ENCODE measurements at regions not wholly inside any gene's neighbourhood (a gene's known extent, or its start where the extent isn't known, plus 50 kb on each side); places are given as distances from the start of the nearest gene placed in this dataset.
"Not testable (repeated sequence)": the region's sequence is repeated elsewhere in the genome, so short reads cannot be mapped to it uniquely, and the experiment has no call there.

DNA sequence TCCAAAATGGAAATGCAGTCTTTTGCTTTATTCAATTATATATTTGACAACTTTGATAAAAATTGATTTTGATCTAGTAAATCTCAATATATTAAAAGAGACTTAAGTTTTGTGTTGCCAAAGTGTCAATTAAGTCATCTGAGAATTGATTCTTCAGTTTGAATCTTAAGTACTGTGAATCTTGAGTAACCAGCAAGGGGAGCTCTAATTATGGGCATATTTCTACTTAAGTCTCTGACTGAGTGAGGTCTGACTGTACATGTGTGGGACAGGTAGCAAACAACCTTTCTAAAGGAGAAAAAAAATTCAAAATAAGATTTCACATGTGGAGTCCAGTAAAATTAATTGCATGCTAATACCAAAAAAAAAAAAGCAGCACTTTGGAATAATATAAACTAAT is 503.7 kb upstream of the SLC8A1 start:
- no peak for FAIRE-seq

DNA sequence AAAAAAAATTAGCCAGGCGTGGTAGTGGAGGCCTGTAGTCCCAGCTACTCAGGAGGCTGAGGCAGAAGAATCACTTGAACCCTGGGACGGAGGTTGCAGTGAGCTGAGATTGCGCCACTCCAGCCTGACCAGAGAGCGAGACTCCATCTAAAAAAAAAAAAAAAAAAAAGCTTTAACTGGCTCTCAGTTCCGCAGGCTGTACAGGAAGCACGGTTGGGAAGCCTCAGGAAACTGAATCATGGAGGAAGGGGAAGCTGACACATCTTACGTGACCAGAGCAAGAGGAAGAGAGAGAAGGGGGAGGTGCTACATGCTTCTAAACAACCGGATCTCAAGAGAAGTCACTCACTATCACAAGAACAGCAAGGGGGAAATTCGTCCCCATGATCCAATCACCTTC is 505.6 kb upstream of the SLC8A1 start:
- no peak for FAIRE-seq

DNA sequence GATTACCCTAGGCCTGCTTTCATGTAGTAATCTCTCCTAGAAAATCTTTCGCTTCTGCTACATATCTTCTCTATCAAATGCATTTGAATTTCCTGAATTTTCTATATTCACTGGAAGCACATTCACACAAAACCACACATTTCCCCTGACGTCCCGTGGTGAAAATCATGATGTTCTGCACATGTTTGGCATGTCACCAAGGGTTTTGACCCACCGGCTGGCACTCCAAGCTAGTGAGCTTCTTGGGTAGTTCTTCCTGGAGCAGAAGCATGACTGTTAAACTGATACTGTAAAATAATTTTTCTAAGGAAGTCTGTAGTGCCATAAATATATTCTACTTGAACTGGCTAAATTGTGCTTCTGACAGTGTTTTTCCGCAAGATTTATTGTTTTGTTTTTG is 510.1 kb upstream of the SLC8A1 start:
- no peak for FAIRE-seq

DNA sequence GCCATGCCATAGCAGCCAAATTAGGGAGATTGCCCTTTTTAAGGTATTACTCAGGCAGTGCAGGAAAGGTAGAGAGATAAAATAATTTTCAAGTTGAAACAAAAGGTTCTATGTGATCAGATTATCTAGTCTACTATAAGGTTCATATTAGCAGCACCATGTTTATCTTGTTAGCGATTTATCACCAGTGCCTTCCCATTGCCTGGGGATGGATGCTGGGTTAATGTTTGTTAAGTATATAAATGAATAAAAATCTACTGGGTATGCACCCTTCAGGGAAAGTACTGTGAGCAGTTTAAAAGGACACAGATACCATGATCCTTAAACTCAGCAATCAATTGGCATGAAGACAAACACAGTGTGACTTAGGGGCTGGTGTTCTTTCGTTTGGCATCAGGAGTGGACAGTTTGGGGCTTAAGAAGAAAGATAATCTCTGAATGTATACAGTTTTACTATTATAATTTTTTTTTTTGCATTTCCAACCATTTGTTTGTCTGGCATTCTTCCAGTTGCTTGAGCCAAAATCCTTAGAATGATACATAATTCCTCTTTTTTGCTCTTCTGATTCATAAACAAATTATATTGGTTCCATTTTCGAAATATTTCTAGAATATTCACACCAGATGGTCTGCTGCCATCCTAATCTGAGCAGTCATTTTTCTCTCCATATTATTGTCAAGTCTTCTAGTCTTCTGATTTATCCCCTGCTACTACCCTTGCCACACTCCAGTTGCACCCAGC is 512.8 kb upstream of the SLC8A1 start:
- no peak for FAIRE-seq

DNA sequence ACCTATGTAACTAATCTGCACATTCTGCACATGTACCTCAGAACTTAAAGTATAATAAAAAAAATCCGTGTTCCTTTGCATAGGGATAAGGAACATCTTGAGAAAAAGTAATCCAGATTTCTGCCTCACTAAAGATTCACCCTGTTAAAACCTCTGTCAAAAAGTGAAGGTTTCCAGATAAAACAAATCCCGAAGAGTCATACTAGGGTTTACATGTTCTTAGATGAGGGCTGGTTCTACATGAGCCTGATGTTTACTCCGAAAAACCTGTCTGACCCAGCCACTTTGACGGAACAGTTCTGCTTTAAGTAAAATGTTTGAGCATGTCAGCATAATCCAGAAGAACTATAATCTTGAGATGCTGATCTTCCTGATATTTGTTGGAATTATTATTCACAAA is 515.6 kb upstream of the SLC8A1 start:
- FAIRE-seq: no peak

DNA sequence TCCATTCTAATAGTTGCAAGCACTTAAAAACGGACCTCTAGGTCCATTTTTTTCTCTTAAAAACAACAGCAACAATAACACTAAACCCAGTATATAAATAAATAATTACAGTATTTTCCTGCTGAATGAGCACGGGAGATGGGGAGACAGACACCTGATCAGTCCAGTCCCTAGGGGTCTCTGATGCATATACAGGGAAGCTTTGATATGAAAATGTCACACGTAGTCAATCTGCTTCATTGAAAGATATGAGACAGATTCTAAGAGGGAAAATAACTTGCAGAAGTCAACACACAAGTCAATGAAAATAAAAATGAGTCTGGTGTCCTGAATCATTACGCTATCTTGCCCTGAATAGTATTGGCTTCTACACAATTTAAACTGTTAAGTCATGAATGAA is 523.3 kb upstream of the SLC8A1 start:
- no peak for FAIRE-seq

DNA sequence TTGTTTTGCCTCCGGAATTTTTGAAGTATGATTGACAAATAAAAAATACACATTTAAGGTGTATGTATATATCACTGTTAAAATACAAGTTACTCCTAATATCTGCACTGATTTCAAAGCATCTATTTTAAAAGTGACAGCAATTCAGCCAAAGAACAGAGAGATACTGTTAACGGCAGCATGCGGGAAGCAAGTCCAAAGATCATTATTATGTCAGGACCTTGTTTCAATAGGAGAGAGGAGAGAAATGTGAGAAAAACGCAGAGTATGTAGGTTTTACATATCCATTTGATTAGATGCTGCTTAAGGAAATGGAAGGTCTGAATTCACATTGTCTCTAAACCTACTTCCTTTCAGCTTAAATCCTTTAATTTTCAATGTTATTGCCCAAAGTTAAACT is 545.5 kb upstream of the SLC8A1 start:
- FAIRE-seq: no peak

DNA sequence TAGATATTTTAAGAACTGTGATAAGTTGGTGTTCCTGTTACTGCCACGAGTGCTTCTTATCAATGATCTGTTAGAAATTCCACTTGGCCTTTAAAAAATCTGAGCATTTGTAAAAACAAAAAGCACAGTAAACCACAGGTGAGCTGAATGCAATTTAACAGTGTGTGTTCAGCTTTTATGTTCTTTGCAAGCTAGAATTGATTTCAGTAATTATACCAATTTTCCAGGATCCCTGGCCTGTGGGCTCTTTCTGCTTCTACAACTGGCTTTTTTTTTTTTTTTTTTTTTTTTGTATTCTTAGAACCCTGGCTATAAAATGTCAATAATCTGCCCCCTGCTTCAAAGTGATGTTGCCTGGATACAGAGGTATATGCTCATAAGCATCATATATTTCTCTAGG is 548.5 kb upstream of the SLC8A1 start:
- no peak for FAIRE-seq

DNA sequence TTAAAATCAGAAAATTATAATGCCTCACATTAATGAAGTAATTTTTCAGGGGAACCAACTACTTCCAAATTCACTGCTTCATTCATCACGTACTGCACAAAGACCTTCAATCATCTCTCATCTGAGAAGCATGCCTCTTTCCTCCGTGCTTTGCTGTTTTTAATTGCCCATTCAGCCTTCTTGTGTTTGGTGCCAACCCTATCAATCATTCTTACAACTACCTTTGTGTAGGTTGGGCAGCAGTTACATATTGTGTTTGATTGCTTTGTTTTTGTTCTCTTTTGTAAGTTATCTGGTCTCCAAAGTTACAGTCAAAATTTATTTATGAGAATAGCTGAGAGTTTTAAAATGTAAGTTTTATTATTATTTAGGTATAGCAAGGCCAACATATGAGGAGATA is 549.0 kb upstream of the SLC8A1 start:
- no peak for FAIRE-seq

DNA sequence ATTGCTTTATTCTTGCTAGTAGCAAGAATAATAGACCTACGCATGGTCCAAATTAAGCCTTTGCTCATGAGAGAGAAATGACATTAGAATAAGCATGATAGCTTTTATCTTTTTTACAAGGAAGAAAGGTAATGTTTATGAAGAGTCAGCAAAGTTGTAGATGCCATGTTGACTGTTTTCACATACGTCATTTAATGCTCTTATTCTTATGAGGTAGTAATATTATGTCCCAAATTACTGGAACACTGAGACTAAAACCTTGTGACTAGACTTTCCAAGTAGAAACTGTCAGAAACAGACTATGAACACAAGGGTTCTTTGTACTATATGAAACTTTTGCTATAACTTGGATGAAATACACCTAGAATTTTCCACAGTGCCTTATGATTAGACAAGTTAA is 552.8 kb upstream of the SLC8A1 start:
- no peak for FAIRE-seq

DNA sequence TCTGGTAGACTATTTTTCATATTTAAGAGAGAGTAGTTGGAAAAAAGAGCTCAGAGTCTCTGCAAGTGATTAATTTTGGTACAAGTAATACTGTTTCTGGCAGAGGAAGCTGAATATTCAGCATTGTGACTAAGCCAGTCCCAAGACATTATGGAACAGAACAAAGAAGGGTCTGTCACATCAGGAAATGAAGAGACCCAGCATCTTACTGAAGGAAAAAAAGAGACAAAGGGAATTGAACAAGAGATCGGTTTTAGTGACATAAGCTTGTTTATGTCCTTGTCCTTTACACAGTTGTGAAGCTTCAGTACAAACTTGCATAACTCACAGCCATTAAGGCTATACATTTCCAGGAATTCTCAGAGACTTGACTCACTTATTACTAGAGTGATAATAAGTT is 568.5 kb upstream of the SLC8A1 start:
- no peak for FAIRE-seq

DNA sequence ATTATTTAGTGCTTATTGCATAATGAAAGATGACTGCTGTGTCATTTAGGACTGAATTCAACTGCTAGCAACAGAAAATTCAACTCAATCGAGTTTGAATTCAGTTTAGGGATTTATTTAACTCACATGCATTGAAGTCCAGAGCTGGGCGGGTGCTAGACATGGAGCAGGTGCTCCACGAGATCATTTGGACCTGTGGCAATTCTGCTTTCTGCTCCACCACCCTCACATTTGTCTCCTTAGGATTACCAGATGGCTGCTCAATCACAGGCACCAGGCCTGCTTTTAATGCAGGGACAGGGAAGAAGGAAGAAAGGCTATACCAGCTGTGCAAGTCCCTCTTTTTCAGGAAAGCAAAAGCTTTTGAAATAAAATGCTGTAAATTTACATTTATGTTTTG is 572.9 kb upstream of the SLC8A1 start:
- FAIRE-seq: no peak

DNA sequence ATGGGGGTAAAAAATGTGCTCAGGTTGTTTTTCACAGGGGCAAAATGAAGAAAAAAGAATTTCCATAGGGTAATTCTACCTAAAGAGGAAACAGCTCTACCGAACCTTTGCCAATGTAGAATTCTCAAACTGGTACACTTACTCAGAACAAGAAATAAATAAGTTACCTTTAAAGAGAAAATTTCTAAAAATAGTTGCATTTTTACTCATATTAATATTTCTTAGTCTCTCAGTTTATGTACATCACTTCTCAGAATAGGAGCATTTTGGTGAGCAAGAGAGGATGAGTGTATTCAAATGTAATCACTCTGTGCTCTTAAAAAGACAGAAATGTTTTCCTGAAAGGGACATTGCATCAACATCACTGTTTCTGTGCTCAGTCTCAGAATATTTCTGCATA is 574.7 kb upstream of the SLC8A1 start:
- FAIRE-seq: no peak

DNA sequence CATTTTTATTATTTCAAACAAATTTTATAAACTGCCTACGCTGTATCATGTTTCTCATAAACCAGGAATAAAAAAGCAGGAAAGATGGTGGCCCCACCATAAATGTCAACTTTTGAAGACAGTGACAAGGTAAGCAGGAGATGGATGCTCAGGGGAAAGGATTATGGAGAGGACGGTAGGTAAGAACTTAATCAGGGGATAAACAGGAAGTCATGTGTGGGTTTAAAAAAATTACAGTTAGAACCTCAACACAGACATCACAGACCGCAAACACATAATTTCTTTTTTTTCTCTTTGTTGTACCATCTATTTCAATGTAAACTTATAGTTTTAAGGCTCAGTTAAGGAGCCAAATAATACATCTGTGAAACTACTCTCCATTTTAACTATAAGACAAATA is 575.2 kb upstream of the SLC8A1 start:
- FAIRE-seq: no peak

DNA sequence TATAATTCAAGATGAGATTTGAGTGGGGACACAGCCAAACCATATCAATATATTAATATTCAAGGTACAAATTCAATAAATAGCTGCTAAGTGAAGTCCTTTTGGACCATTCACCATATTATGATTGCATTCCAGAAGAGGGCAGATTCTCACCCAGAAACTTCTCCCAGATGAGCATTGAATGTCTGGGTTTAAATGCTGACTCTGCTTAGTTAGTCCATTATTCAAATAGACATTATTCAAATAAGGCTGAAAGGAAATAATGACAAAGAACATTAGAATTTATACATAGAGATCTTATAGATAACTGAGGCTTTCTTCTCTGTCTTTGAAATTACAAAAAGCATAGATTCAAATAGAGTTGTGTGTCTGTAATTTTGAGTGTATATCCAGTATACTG is 579.4 kb upstream of the SLC8A1 start:
- no peak for FAIRE-seq

DNA sequence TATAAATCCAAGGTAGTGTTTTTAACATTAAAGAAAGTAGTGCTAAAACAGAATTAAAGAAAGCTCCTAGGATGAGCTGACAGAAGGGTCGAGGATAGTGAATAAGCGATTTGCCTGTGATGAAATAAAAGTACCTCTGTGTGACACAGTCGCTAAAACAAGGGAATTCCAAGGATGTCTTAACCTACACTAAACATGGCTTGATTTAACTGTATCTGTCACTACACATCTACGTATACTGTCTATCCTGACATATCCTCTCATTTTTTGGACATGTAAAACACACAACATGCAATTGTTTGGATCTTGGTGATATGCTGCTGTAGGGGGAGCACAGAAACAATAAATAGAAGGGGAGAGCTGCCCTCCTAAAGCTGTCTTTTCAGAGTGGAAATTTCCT is 580.8 kb upstream of the SLC8A1 start:
- no peak for FAIRE-seq

DNA sequence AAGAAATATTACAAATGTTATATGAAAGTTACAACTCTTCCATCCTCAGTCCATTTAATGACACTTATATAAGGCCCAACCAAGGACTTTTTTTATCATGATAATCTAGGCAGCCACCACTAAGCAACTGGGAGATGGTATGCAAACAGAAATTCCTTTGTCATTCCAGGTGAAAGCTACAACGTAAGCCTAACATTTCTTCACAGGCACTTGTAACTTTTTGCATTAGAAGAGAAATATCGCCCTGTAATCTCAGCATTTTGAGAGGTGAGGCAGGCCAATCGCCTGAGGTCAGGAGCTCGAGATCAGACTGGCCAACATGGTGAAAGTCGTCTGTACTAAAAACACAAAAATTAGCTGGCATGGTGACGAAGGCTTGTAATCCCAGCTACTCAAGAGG is 581.2 kb upstream of the SLC8A1 start:
- FAIRE-seq: no peak

DNA sequence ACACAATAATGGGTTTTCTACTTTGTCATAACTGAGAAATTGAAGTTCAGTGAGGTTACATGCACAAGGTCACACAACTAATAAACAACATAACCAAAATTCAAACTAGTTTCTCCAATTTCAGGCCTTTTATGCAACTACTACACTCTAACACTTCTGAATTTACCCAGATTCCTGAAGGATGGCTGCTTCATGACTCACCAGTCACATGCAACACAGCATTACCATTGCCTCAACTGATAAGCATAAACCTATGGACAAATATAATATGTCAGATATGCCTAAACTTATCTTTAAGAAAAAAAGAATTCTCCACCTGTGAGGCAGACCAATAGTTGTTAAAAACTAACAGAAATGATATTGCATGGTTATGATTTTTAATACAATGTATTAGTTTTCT is 586.5 kb upstream of the SLC8A1 start:
- no peak for FAIRE-seq

DNA sequence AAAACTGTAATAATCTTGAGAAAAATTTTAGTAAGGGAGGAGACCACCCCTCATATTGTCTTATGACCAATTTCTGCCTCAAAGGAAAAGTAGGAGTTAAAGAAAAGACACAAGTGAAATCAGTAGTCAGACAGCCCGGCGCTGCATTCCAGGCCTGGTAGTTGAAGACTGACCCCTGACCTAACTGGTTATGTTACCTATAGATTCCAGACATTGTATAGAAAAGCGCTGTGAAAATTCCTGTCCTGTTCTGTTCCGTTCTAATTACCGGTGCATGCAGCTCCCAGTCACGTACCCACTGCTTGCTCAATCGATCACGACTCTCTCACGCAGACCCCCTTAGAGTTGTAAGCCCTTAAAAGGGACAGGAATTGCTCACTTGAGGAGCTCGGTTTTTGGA is 587.9 kb upstream of the SLC8A1 start:
- FAIRE-seq: not testable (repeated sequence)

DNA sequence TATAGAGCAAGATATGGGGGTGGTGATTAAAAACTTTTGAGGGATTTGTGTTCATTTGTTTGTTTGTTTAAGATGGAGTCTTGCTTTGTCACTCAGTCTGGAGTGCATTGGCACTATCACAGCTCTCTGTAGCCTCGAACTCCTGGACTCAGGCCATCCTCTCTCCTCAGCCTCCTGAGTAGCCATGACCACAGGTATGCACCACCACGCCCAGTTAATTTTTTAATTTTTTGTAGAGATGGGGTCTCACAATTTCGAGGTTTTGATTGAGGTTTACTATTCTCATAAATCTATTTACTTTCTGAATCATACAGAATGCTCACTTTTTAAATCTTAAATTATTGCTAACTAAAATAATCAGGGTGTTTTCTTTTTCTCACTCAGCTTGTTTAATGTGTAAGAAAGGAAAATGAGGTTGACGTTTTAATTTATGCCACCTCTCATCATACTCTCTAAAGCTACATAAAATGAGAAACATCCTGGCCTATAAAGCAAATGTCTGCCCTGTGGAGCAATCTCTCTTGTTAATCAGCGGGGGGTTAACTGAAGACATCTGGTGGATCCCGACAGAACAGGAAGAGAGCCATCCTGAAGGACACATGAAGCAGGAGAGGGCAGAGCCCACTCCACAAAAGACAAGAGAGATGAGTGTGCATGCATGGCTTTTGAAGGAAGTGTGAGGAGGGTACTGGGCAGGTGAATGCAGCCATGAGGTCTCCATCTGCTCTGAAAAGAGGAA is 589.1 kb upstream of the SLC8A1 start:
- no peak for FAIRE-seq

DNA sequence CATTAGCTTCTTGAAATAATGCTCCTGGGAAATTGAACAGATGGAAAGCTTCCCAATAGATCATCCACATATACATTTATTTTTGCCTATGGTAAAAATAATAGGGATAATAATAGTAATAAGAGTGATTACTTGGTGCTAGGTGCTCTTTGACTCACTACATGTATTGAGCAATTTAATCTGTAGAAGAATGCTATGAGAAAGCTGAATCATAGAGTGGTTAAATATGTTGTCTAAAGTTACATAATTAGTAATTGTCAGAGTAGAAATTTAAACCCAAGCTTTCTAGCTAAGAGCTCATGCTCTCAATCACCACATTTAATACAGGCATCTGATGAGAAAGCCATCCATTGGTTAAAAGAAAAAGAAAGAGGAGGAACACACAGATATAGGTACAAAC is 590.5 kb upstream of the SLC8A1 start:
- no peak for FAIRE-seq

DNA sequence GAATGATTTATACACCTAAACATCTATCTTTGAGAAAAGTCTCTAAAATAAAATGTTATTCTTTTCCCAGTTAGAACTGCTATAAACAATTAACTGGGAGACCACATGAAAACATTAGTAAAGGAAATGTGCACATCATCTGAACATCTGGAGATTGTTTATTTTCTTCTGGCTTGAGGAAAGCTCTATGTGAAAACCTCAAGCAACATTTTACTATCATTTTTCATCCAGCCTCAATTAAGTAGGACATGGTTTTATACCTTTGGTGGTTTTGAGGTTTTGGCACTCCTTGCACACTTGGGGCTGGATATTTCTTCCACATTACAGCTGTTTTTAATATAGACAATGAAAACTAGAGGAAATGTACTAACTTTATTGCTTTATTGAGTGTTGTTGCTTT is 609.5 kb upstream of the SLC8A1 start:
- FAIRE-seq: no peak

DNA sequence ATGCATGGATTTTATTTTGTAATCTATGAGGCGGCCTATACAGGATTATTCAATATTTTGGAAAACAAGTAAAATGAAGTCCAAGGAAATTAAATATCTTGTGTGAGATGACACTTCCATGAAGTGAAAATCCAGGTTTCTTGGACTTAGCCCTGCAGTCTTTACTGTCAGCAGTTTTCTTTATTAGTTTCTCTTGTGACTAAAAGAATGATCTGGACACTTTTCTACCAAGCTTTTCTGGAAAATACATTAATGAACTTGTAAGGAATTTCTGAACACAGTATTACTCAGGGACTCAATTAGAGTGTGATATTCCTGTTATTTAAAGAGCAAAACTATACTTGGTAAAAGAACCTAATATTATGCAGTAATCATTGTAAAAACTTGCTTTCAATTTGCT is 610.4 kb upstream of the SLC8A1 start:
- FAIRE-seq: no peak

DNA sequence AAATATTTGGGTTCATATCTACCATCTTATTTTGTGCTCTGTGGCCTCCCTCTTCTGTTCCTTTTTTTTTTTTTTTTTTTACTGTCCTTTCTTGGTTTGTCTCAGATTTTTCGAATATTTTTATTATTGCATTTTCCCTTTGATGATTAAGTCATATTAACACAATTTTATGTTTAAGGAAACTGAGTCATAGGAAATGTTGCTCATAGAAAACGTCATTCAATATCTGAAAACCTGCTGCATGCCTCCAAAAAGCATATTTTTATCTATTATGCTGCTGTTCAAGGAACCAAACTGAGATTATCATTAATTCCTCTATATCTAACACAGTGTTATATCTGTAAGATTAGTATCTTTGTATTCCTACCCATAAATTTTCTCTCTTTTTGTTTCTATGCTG is 614.3 kb upstream of the SLC8A1 start:
- FAIRE-seq: no peak

DNA sequence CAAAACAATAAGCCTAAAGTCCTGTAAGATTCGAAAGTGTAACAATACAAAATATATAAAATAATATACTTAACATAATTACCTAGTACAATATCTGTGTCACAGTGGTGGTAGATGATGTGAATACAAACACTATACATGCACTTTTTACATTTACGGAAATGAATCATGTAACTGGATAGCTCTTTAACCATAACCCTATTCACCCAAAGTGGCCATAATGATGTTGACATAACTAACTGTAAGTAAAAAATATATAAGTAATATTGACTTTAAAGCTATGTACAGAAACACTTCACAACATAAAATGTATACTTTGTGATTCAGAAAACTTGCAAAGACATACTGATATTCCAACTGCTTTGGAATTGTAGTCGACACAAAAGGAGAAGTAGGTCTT is 616.9 kb upstream of the SLC8A1 start:
- no peak for FAIRE-seq

Data from colon (tissue), 2 donors.